ENCODE measurements at regions not wholly inside any gene's neighbourhood (a gene's known extent, or its start where the extent isn't known, plus 50 kb on each side); places are given as distances from the start of the nearest gene placed in this dataset.

DNA sequence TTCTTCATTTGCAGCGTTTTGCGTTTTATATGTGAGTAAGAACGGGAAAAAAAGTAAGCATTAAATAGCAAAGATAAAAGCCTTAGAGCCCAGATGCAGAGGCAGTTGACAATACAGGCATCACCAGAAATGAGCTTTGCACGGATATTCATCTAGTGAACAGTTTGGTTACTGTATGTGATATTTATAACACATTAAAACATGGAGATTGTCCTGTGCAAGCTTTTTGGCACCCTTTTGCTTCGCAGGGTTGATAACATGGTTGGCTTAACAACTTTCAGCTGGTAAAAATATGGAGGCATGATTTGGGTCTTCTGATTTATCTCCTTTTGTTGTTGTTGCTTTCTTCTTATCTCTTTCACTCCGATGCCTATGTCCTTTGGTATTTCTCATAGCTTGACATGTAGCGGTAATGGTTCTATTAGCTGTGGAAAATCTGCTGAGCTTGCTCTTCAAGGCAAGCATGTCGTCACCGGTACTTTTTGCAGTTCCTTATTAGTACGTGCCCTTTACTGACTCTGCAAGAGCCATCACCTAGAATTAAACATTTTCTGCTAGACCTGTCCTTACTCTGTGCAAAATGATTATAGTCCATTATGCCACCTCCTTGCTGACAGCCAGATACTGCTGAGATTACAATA is 102.9 kb downstream of the PCDH7 start:
- Histone ChIP-seq H3K4me1 (ENCODE audit: insufficient read depth) (no peaks in the 10 kb centered on the region), H3K27me3 (replicated peaks; ENCODE audit: insufficient read depth) (no peaks in the 10 kb centered on the region), H4K20me1 (ENCODE audit: insufficient read depth) (no peaks in the 10 kb centered on the region), H3K36me3 (ENCODE audit: low read depth) (no peaks in the 10 kb centered on the region), H3K4me2 (ENCODE audit: unreplicated experiment) (no peak overlapping the region), H2AFZ (no peak overlapping the region), H3K27ac (no peak overlapping the region), H3K9me2 (ENCODE audit: insufficient read depth) (no peaks in the 10 kb centered on the region), H3F3A (ENCODE audit: insufficient read depth) (no peaks in the 10 kb centered on the region), H3K79me2 (ENCODE audit: insufficient read depth) (no peaks in the 10 kb centered on the region), H3K9me3 (ENCODE audit: low read depth) (no peaks in the 10 kb centered on the region), H3K4me3 (no peak overlapping the region), H3K9ac (no peak overlapping the region)
- WGBS, 2 experiments (ENCODE audit: low coverage in 1 of 2, low lambda C conversion rate in 2 of 2, missing lambda C conversion rate in 2 of 2), result 47% methylated on average over 10 of the region's 10 CpGs
- TF ChIP-seq EZH2phosphoT487 (IDR thresholded peaks at IDR 0.05; ENCODE audit: insufficient read depth, low read depth), result no peak
- no peak for TF ChIP-seq EZH2 (IDR thresholded peaks at IDR 0.05; ENCODE audit: insufficient read depth, poor library complexity, severe bottlenecking)
- DNase-seq, result no peak
- in situ Hi-C loops (cut with MboI), result no loop called here

DNA sequence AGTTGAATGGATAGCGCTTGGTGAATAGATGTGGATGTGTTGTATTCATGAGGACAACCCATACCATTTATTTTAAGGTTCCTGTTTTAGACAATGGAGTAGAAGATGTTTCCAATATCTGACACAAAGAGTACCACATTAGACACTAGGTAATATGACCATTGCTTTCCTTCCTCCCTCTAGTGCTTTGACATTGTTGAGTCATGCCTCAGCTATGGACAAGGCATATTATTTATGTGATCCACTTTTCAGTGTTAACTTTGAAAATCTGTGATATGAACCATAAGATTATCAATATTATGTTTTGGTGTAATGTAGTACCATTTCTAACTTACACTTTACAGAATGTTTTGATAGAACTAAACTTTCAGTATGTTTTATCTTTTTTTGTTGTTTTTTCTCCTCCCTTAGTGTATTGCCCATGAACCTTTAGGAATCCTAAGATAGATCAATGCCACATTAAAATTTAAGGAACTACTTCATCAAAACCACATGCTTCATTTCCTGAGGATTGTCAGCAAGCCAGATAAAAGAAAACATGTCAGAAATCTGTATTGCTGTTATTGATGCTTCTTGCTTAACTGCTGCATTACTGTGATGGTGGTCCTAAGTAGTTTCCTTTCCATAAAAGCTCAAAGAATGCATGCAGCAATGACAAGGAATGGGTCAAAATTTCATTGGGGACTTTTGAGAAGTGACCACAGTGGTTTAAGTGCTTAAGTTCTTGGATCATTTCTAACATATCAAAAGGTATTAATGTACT is 105.0 kb downstream of the PCDH7 start:
- in situ Hi-C loops (cut with MboI), result no loop called here
- H3K4me1 ChIP-seq (ENCODE audit: insufficient read depth), result no peaks in the 10 kb centered on the region
- H3K9ac ChIP-seq, result no peak overlapping the region

DNA sequence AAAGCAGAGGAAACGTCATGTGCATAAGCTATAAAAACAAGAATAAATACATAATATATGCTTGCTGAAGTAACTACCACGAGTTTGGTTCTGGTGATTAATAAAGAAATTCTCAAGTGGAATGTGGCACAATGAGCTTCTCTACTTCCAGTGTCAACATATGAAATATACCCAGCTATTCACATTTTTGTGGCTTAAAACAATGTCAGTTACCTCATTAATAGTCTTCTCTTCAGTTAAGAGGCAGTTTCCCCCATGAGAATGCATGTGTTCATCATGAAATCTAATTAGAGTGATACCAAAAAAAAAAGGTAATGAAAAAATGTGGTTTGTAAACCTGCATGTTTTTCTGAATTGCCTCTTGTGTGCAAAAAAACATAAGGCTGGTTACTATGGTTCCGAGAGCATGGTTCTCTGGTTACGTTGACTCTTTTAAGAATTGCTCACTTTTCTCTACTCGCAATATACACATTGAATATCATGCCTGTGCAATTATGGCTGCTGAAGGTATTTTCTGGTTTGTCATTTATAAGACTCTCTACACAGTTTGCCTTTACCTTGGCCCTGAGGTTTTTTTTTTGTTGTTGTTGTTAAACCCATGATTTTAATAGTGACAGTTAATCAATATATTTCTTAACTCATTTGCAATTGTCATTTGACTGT is 108.2 kb downstream of the PCDH7 start:
- Histone ChIP-seq H3K27me3 (replicated peaks; ENCODE audit: insufficient read depth) (no peaks in the 10 kb centered on the region), H3F3A (ENCODE audit: insufficient read depth) (no peaks in the 10 kb centered on the region), H2AFZ (no peak overlapping the region), H3K9me3 (ENCODE audit: low read depth) (no peaks in the 10 kb centered on the region), H3K4me2 (ENCODE audit: unreplicated experiment) (no peak overlapping the region), H3K36me3 (ENCODE audit: low read depth) (no peaks in the 10 kb centered on the region), H3K79me2 (ENCODE audit: insufficient read depth) (no peaks in the 10 kb centered on the region), H3K4me1 (ENCODE audit: insufficient read depth) (no peaks in the 10 kb centered on the region), H3K27ac (no peak overlapping the region), H3K9me2 (ENCODE audit: insufficient read depth) (no peaks in the 10 kb centered on the region), H3K4me3 (no peak overlapping the region), H3K9ac (no peak overlapping the region), H4K20me1 (ENCODE audit: insufficient read depth) (no peaks in the 10 kb centered on the region)
- TF ChIP-seq EZH2phosphoT487 (IDR thresholded peaks at IDR 0.05; ENCODE audit: insufficient read depth, low read depth), result no peak
- in situ Hi-C loops (cut with MboI), result no loop called here
- no peak for DNase-seq
- WGBS, 2 experiments (ENCODE audit: low coverage in 1 of 2, low lambda C conversion rate in 2 of 2, missing lambda C conversion rate in 2 of 2), result 22 to 30% methylated on average over 5 of the region's 5 CpGs

More for the DNA sequence above, 105.0 kb downstream of the PCDH7 start:
- WGBS, 2 experiments (ENCODE audit: low coverage in 1 of 2, low lambda C conversion rate in 2 of 2, missing lambda C conversion rate in 2 of 2), result 42 to 47% methylated on average over 1 of the region's 1 CpG
- Histone ChIP-seq H3K27me3 (replicated peaks; ENCODE audit: insufficient read depth) (no peaks in the 10 kb centered on the region), H3K27ac (no peak overlapping the region), H3K9me3 (ENCODE audit: low read depth) (no peaks in the 10 kb centered on the region), H3F3A (ENCODE audit: insufficient read depth) (no peaks in the 10 kb centered on the region), H3K36me3 (ENCODE audit: low read depth) (no peaks in the 10 kb centered on the region), H4K20me1 (ENCODE audit: insufficient read depth) (no peaks in the 10 kb centered on the region), H3K4me3 (no peak overlapping the region), H3K4me2 (ENCODE audit: unreplicated experiment) (no peak overlapping the region), H3K9me2 (ENCODE audit: insufficient read depth) (no peaks in the 10 kb centered on the region), H2AFZ (no peak overlapping the region), H3K79me2 (ENCODE audit: insufficient read depth) (no peaks in the 10 kb centered on the region)
- no peak for DNase-seq
- TF ChIP-seq EZH2 (IDR thresholded peaks at IDR 0.05; ENCODE audit: insufficient read depth, poor library complexity, severe bottlenecking) (no peak), EZH2phosphoT487 (IDR thresholded peaks at IDR 0.05; ENCODE audit: insufficient read depth, low read depth) (no peak)

DNA sequence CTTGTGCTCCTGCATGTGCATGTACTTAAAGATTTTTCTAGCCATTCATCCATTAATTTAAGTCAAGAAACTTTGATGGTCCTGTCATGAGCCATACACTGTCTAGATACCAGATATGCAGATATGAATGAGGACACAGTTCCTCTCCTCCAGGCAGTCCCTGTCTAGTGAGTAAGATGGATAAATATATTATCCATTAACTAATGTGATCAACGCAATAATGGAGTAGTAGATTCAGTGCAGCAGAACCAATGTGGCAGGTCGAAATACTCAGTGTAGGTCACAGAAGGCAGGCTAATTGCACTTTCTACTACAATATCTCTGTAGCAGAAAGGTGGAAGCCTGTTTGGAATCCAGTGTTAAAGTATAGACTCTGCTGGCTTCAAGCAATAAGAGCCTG is 112.5 kb downstream of the PCDH7 start:
- no peak overlapping the region for H2AFZ ChIP-seq
- 22 to 30% methylated on average over 2 of the region's 2 CpGs for WGBS, 2 experiments (ENCODE audit: low coverage in 1 of 2, low lambda C conversion rate in 2 of 2, missing lambda C conversion rate in 2 of 2)

More for the DNA sequence above, 112.5 kb downstream of the PCDH7 start:
- no peak for TF ChIP-seq EZH2phosphoT487 (IDR thresholded peaks at IDR 0.05; ENCODE audit: insufficient read depth, low read depth)
- TF ChIP-seq EZH2 (IDR thresholded peaks at IDR 0.05; ENCODE audit: insufficient read depth, poor library complexity, severe bottlenecking), result no peak
- no peaks in the 10 kb centered on the region for H3K27me3 ChIP-seq (replicated peaks; ENCODE audit: insufficient read depth)
- no peak overlapping the region for H3K4me3 ChIP-seq
- H3K9me2 ChIP-seq (ENCODE audit: insufficient read depth), result no peaks in the 10 kb centered on the region
- no peaks in the 10 kb centered on the region for H3K79me2 ChIP-seq (ENCODE audit: insufficient read depth)
- H3K9ac ChIP-seq, result no peak overlapping the region
- H3K4me1 ChIP-seq (ENCODE audit: insufficient read depth), result no peaks in the 10 kb centered on the region
- H3K27ac ChIP-seq, result no peak overlapping the region
- H3K36me3 ChIP-seq (ENCODE audit: low read depth), result no peaks in the 10 kb centered on the region
- no peaks in the 10 kb centered on the region for H4K20me1 ChIP-seq (ENCODE audit: insufficient read depth)
- no peak overlapping the region for H3K4me2 ChIP-seq (ENCODE audit: unreplicated experiment)
- in situ Hi-C loops (cut with MboI), result no loop called here
- no peaks in the 10 kb centered on the region for H3K9me3 ChIP-seq (ENCODE audit: low read depth)
- DNase-seq, result no peak
- H3F3A ChIP-seq (ENCODE audit: insufficient read depth), result no peaks in the 10 kb centered on the region
